ENCODE measurements at regions not wholly inside any gene's neighbourhood (a gene's known extent, or its start where the extent isn't known, plus 50 kb on each side); places are given as distances from the start of the nearest gene placed in this dataset.

- no peak for DNase-seq
Observed at GRCh38 chr6:101312652-101313051, 80.9 kb upstream of the GRIK2 start.

- no peak for DNase-seq
Observed at GRCh38 chr6:101322921-101323320, 70.6 kb upstream of the GRIK2 start.

- no peak for DNase-seq
Observed at GRCh38 chr6:101326411-101326810, 67.1 kb upstream of the GRIK2 start.

GRCh38 chr6:101341926-101342325 is 51.6 kb upstream of the GRIK2 start:
- no peak for DNase-seq

Measured in fibroblast of skin of right biceps (primary cell).